Vagina (tissue), 2 donors: ENCODE measurements at regions not wholly inside any gene's neighbourhood (a gene's known extent, or its start where the extent isn't known, plus 50 kb on each side); places are given as distances from the start of the nearest gene placed in this dataset.
A peak's percentile ranks its signal among the peaks of the same experiment; 100 is the strongest.

Experiments used
- DNase-seq, 2 donors: peaks; one replicate each; pipeline ENCODE4 v3.0.0-alpha.2; 2017; ENCODE audit errors: extremely low spot score in 2 of 2
- H3K27ac ChIP-seq: fragments of 200-600 bp; sonication (generic); one replicate; pipeline ENCODE4 v1.5.1; 2019
- H3K27me3 ChIP-seq: fragments of 200-600 bp; sonication (generic); one replicate; pipeline ENCODE4 v1.5.1; 2019
- H3K36me3 ChIP-seq, 2 donors: fragments of 200-600 bp; sonication (generic); one replicate each; pipeline ENCODE4 v1.5.1; 2017 to 2019
- H3K4me1 ChIP-seq: fragments of 200-600 bp; sonication (generic); one replicate; pipeline ENCODE4 v1.5.1; 2019
- H3K4me3 ChIP-seq, 2 donors: fragments of 200-600 bp; sonication (generic); 1 replicate in 1 of 2; 2 replicates in 1 of 2; pipeline ENCODE4 v1.5.1; 2016 to 2019
- H3K9me3 ChIP-seq: fragments of 200-600 bp; sonication (generic); one replicate; pipeline ENCODE4 v1.5.1; 2019
- POLR2A ChIP-seq, 2 donors: fragments of 450-650 bp; IDR thresholded peaks; one replicate each; pipeline ENCODE4 v1.6.1; 2017; ENCODE audit warnings: antibody characterized with exemption in 2 of 2, mild to moderate bottlenecking in 2 of 2, moderate library complexity in 2 of 2
- POLR2AphosphoS5 ChIP-seq, 2 donors: sonication (generic); formaldehyde crosslinking; IDR thresholded peaks; one replicate each; pipeline ENCODE4 v1.9.0; 2017; ENCODE audit warnings: antibody characterized with exemption in 2 of 2, mild to moderate bottlenecking in 2 of 2, low read depth in 1 of 2; ENCODE audit not compliant: insufficient read depth in 1 of 2
- intact Hi-C: fragments of 100-400 bp; cut with DNase I; formaldehyde crosslinking; loops from one replicate; pipeline ENCODE4 v1.15.1; 2023
- TF ChIP-seq, protein P1 (sequence below), 3 experiments: fragments of 450-650 bp in 2 of 3; fragments of 200-600 bp in 1 of 3; sonication (generic) in 1 of 3; IDR thresholded peaks; one replicate each; pipeline ENCODE4 v1.5.1; 2017 to 2019; ENCODE audit warnings: antibody characterized with exemption in 3 of 3, mild to moderate bottlenecking in 2 of 3, moderate library complexity in 2 of 3

- DNase-seq = no peak
- Histone ChIP-seq H3K4me3 (no peak overlapping the region), H3K27ac (no peak overlapping the region), H3K27me3 (no peaks in the 10 kb centered on the region), H3K36me3 (no peaks in the 10 kb centered on the region), H3K4me1 (no peaks in the 10 kb centered on the region), H3K9me3 (no peaks in the 10 kb centered on the region)
- TF ChIP-seq, protein P1, sequence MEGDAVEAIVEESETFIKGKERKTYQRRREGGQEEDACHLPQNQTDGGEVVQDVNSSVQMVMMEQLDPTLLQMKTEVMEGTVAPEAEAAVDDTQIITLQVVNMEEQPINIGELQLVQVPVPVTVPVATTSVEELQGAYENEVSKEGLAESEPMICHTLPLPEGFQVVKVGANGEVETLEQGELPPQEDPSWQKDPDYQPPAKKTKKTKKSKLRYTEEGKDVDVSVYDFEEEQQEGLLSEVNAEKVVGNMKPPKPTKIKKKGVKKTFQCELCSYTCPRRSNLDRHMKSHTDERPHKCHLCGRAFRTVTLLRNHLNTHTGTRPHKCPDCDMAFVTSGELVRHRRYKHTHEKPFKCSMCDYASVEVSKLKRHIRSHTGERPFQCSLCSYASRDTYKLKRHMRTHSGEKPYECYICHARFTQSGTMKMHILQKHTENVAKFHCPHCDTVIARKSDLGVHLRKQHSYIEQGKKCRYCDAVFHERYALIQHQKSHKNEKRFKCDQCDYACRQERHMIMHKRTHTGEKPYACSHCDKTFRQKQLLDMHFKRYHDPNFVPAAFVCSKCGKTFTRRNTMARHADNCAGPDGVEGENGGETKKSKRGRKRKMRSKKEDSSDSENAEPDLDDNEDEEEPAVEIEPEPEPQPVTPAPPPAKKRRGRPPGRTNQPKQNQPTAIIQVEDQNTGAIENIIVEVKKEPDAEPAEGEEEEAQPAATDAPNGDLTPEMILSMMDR (IDR thresholded peaks at IDR 0.05) = no peak
- TF ChIP-seq POLR2AphosphoS5 (IDR thresholded peaks at IDR 0.05; ENCODE audit: insufficient read depth in 1 of 2, low read depth in 1 of 2) = no peak
- no peak for TF ChIP-seq POLR2A (IDR thresholded peaks at IDR 0.05)
- intact Hi-C loops = no loop called here
These were observed 295.6 kb upstream of the DDHD1 start for GRCh38 chr14:53448682-53449081.

DNA sequence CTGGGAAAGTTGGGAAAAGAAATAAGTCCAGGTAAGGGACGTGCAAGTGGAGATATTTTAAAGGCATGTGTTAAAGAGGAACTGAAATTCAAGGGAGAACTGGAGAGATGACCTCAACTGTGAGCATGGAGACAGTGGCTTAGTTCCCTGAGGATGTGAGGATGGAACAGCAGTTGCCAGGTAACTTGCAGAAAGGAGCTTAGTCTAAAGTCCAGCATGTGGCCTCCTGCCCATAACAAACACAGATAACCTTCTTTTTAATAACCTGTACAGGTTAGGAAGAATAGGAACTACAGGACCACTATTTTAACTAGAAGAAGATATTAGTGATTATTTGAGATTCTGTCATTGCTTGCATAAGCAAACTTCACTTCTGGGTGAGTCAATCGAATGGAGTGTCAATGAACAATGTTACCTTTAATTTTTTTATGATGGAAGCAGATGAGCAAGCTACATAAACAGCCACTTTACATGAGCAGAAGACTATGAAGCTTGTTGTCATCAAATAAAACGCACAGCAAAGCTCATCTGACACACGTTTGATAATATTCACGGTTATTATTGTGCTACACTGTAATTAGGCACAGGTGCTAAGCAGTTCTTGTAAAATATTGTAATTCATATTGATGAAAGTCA, 291.7 kb upstream of the DDHD1 start:
- Histone ChIP-seq H3K27me3 (no peaks in the 10 kb centered on the region), H3K27ac (no peak overlapping the region), H3K4me1 (no peaks in the 10 kb centered on the region), H3K36me3 (no peaks in the 10 kb centered on the region), H3K4me3 (no peak overlapping the region), H3K9me3 (no peaks in the 10 kb centered on the region)
- intact Hi-C loops = no loop called here
- TF ChIP-seq, protein P1 (IDR thresholded peaks at IDR 0.05) = no peak
- TF ChIP-seq POLR2AphosphoS5 (IDR thresholded peaks at IDR 0.05; ENCODE audit: insufficient read depth in 1 of 2, low read depth in 1 of 2) (no peak), POLR2A (IDR thresholded peaks at IDR 0.05) (no peak)
- no peak for DNase-seq

GRCh38 chr14:53441789-53442188, 288.7 kb upstream of the DDHD1 start:
- intact Hi-C loops = no loop called here
- no peaks in the 10 kb centered on the region for H3K27me3 ChIP-seq
- H3K4me1 ChIP-seq = no peaks in the 10 kb centered on the region
- DNase-seq = no peak
- H3K9me3 ChIP-seq = no peaks in the 10 kb centered on the region
- no peak overlapping the region for H3K4me3 ChIP-seq
- H3K36me3 ChIP-seq = no peaks in the 10 kb centered on the region
- no peak overlapping the region for H3K27ac ChIP-seq
- no peak for TF ChIP-seq POLR2AphosphoS5 (IDR thresholded peaks at IDR 0.05; ENCODE audit: insufficient read depth in 1 of 2, low read depth in 1 of 2)
- TF ChIP-seq, protein P1 (IDR thresholded peaks at IDR 0.05) = no peak
- TF ChIP-seq POLR2A (IDR thresholded peaks at IDR 0.05) = no peak

GRCh38 chr14:53437858-53438257, 284.7 kb upstream of the DDHD1 start:
- no peak overlapping the region for H3K4me3 ChIP-seq
- TF ChIP-seq, protein P1 (IDR thresholded peaks at IDR 0.05) = no peak
- TF ChIP-seq POLR2A (IDR thresholded peaks at IDR 0.05) = no peak
- TF ChIP-seq POLR2AphosphoS5 (IDR thresholded peaks at IDR 0.05; ENCODE audit: insufficient read depth in 1 of 2, low read depth in 1 of 2) = no peak
- H3K27me3 ChIP-seq = no peaks in the 10 kb centered on the region
- H3K9me3 ChIP-seq = no peaks in the 10 kb centered on the region
- peaks cover 9% of the 10 kb centered on the region for H3K4me1 ChIP-seq
- H3K36me3 ChIP-seq = no peaks in the 10 kb centered on the region
- intact Hi-C loops = no loop called here
- H3K27ac ChIP-seq = no peak overlapping the region
- DNase-seq = no peak

- Histone ChIP-seq H3K9me3 (no peaks in the 10 kb centered on the region), H3K4me1 (peaks cover 9% of the 10 kb centered on the region), H3K36me3 (no peaks in the 10 kb centered on the region), H3K27ac (no peak overlapping the region), H3K27me3 (no peaks in the 10 kb centered on the region), H3K4me3 (no peak overlapping the region)
- DNase-seq = no peak
- no peak for TF ChIP-seq POLR2AphosphoS5 (IDR thresholded peaks at IDR 0.05; ENCODE audit: insufficient read depth in 1 of 2, low read depth in 1 of 2)
- TF ChIP-seq POLR2A (IDR thresholded peaks at IDR 0.05) = no peak
- TF ChIP-seq, protein P1 (IDR thresholded peaks at IDR 0.05) = peak in 2 of 3 experiments; percentile 24 to 27
- intact Hi-C loops = no loop called here
These were observed 279.3 kb upstream of the DDHD1 start for GRCh38 chr14:53432378-53432802.
